ENCODE measurements at regions not wholly inside any gene's neighbourhood (a gene's known extent, or its start where the extent isn't known, plus 50 kb on each side); places are given as distances from the start of the nearest gene placed in this dataset.

DNA sequence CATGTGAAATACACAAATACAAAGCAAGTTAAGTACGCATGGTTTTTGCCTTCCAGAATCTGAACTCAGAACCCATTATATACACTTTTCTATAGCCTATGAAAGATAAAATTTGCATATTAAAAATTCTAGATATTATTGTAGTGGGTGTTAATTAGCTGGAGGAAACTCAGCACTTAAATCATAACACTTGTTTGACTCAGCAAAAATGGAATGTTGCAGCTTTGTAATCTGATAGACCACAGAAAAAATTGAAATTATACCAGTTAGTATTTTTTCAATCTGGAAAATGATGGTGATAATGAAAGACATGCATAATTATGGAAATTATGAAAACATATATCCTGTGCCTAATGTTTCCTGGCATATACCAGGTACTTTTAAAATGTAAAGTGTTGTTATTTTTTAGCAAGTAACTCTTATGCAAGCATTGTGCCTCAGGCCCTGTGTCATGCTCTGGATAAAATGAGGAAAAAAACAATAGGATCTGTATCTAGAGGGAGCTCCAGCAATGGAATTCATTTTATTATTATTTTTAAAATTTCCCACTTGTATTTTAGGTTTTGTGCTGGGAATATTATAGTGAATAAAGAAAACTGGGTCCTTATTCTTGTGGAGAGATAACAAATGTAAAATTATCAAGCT is 490.4 kb upstream of the SEMA3A start:
- no peak overlapping the region for H3K4me3 ChIP-seq (ENCODE audit: low read depth, low read length)
- TF ChIP-seq, protein P1, sequence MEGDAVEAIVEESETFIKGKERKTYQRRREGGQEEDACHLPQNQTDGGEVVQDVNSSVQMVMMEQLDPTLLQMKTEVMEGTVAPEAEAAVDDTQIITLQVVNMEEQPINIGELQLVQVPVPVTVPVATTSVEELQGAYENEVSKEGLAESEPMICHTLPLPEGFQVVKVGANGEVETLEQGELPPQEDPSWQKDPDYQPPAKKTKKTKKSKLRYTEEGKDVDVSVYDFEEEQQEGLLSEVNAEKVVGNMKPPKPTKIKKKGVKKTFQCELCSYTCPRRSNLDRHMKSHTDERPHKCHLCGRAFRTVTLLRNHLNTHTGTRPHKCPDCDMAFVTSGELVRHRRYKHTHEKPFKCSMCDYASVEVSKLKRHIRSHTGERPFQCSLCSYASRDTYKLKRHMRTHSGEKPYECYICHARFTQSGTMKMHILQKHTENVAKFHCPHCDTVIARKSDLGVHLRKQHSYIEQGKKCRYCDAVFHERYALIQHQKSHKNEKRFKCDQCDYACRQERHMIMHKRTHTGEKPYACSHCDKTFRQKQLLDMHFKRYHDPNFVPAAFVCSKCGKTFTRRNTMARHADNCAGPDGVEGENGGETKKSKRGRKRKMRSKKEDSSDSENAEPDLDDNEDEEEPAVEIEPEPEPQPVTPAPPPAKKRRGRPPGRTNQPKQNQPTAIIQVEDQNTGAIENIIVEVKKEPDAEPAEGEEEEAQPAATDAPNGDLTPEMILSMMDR (IDR thresholded peaks at IDR 0.05; ENCODE audit: borderline replicate concordance, insufficient read depth, low read depth, low read length), result no peak

DNA sequence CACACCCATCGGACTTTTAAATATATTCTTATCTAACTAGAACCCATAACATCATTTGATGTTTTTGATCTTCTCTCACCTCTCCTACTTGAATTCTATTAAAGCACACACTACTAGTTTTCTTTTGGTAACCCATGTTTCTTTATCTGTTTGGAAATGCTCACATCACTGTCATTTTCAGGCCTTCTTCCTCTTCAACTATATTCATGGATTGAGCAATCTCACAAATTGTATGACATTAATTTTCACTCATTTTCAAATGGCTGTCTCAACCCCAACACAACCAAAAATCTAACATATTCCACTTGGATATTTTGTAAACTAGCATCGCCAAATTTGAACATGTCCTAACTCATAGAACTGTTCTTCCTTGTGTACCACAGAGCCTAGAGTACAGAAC is 488.0 kb upstream of the SEMA3A start:
- no peak overlapping the region for H3K4me3 ChIP-seq (ENCODE audit: low read depth, low read length)
- TF ChIP-seq, protein P1 (IDR thresholded peaks at IDR 0.05; ENCODE audit: borderline replicate concordance, insufficient read depth, low read depth, low read length), result no peak

DNA sequence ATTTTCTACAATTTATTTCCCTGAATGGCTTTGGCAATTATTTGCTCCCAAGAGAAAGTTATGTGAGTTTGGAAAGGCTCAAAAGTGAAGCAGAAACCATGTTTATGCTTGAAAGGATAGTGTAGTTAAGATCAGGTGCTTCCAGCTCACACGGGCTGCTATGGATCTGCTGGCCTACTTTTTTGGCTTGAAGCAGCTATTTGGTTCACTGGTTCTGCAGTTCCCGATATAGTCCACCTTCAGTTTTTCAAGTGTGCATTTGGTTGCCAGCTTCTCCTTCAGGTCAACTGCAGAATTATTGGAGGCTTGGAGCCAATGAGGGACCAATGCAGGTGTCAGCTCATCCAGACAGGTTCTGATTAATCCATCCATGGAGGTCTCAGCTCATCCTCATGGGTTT is 484.3 kb upstream of the SEMA3A start:
- TF ChIP-seq, protein P1 (IDR thresholded peaks at IDR 0.05; ENCODE audit: borderline replicate concordance, insufficient read depth, low read depth, low read length), result no peak
- no peak overlapping the region for H3K4me3 ChIP-seq (ENCODE audit: low read depth, low read length)

DNA sequence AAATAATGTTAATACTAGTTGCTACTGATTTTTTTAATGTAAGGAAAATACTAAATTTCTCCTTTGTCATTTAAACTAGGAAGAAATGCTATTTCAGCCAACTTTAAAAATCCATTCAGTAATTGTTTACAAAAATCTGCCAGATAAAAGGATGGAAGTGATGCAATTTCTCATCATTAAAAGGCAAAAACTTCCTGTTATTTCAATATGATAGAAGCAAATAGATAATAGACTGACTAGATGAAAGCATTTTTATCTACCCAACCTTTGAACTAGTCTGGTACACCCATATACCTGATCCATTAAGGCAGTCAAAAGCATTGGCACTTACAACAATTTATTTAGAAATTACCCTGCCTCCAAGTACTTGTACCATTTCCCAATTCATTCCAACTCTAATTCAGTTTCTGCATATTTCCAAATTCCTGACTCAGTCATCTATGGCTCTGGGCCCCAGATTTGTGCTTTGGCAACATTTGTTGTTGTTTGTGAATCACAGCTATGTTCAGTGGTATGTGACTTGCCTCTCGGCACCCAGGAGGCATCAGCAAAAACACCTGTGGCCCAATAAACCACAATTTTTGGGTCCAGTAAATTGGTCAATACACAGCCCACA is 482.6 kb upstream of the SEMA3A start:
- TF ChIP-seq, protein P1 (IDR thresholded peaks at IDR 0.05; ENCODE audit: borderline replicate concordance, insufficient read depth, low read depth, low read length), result no peak
- no peak overlapping the region for H3K4me3 ChIP-seq (ENCODE audit: low read depth, low read length)

DNA sequence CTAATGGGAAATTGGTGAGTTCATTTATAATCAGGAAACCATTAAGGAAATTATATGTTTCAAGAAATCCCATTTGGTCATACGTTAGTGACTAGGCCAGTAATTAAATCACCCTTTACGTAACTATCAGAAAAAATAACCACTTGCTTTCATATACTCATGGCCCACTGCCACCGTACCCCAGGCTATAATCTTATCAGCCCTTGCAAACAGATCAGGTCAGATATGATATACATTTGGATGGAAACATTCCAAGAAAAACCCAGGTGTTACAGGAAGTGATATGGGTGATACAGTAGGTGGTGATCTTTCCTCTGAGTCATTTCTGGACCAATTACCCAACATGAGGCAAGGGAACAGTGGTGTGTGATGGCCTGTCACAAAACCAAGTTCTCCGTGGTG is 481.0 kb upstream of the SEMA3A start:
- H3K4me3 ChIP-seq (ENCODE audit: low read depth, low read length), result no peak overlapping the region
- TF ChIP-seq, protein P1 (IDR thresholded peaks at IDR 0.05; ENCODE audit: borderline replicate concordance, insufficient read depth, low read depth, low read length), result no peak

DNA sequence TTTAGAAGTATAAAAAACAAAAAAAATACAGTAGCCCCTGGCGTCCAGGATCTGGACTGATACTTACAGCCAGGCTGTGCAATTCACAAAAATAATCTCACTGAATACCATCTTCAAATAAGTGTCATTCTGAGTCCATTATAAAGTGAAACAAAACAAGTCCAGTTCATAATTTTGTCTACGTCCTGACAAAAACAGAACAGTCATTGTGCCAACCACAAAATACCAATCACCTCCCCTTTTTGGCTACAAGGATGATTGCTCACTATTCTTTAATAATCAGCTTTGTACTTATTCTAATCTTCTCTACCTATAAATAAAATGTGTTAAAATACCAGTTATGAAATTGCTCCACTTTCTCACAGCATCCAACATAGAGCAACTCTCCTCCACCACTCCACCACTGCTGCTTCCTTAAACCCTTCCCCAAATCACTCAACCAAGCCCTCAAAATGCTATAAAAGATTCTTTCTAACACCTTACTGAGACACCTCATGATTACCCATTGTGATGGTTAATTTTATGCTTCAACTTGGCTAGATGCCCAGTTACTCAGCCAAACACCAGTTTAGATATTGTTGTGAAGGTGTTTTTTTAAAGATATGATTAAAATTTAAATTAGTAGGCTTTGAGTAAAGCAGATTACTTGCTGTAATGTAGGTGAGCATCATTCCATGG is 479.8 kb upstream of the SEMA3A start:
- TF ChIP-seq, protein P1 (IDR thresholded peaks at IDR 0.05; ENCODE audit: borderline replicate concordance, insufficient read depth, low read depth, low read length), result no peak
- H3K4me3 ChIP-seq (ENCODE audit: low read depth, low read length), result no peak overlapping the region

All from GM12875 (cell line).